NCI-H1092 treated with DMSO at 0.1 percent for 48 hours (cell line): ENCODE measurements at regions not wholly inside any gene's neighbourhood (a gene's known extent, or its start where the extent isn't known, plus 50 kb on each side); places are given as distances from the start of the nearest gene placed in this dataset.

Source experiments
- DNase-seq: peaks from one replicate; lab custom pipeline; 2025; lab: John Stamatoyannopoulos, UW

- no peak for DNase-seq
Measured at GRCh38 chr12:89919241-89919906, 210.7 kb upstream of the ATP2B1 start.

GRCh38 chr12:89918172-89918846 lies 209.7 kb upstream of the ATP2B1 start:
- DNase-seq, result no peak

DNA sequence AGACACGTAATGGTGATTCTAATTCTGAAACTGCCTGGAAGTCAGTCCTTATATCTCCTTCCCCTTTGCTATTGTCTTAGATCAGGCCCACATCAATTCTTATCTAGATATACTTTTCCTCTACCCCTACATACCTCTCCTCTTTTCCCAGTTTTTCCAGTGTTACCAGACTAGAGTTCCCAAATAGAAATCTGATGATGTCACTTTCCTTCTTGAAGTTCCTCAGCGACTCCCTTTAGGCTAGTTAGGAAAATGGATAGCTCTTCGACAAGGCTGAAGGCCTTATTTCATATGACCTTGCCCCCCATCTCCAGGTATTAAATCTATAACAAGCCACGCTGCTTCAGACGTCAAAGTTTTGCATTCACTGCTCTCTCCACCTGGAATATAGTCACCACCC lies 201.1 kb upstream of the ATP2B1 start:
- no peak for DNase-seq

DNA sequence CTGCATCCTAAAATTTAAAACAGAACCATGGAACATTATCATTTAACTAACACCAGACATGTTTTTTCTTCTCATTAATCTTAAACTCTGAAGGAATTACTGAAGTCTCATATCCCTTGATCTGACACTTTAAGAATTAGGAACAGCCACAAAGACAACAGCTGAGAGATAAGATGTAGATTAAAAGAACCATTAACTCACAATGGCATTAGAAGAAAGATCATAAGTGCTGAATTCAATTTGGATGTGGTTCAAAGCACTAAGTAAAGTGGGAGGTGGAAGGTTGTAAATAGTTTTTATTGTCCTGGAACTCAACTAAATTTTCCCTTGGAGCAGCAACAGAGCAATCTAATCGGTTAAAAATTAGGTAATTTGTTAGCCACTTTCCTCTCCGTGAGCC lies 199.0 kb upstream of the ATP2B1 start:
- no peak for DNase-seq

DNA sequence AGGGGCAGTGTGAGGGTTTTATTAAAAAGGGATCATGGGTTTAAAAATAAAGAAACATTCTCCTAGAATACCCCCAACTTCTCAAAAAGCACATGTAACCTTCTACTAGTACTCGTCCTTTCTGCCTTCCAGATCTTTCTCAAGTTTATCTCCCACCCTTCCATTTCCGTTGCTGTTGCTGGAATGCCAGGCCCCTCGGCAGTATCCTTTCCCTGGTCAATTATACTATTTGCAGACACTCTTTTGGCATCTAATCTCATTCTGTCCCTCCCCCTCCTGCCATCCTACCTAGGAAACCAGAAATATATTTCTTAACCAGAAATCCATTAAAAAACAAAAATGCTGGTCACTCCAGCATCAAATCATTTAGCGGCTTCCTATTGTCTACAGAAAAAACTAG lies 198.2 kb upstream of the ATP2B1 start:
- no peak for DNase-seq

- DNase-seq, result no peak
Measured at GRCh38 chr12:89906178-89906577, 197.5 kb upstream of the ATP2B1 start.

DNA sequence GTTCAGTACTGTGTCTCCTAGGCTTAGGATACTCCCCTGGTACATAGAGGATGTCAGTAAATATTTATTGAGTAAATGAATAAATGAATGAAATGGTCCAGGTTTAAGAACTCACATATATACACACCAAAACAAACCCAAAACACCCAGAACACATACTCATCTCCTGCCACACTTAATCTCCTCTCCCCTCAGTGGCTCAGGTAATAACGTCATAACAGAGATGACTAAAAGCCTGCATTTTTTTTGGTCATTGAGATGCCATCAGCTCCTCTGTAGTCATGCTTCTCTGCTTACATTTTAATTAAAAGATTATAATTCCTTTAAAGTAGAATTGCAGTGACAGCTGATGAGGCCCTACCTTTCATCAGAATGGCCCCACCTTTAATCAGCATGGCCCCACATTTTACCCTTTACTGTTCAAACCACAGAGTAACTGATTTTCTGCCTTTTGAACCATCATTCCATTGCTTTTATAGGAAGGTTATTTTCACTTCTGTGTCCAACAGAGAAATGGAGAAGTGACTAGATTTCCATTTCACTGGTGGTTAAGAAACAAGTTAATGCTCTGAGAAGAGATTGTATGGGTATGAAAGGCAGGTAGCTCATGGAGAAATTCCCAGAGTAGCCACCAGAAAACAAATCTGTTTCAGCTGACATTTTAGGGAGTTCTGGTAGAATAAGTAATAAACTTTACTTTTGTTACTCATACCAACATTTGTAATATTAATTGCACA lies 193.4 kb upstream of the ATP2B1 start:
- no peak for DNase-seq

DNA sequence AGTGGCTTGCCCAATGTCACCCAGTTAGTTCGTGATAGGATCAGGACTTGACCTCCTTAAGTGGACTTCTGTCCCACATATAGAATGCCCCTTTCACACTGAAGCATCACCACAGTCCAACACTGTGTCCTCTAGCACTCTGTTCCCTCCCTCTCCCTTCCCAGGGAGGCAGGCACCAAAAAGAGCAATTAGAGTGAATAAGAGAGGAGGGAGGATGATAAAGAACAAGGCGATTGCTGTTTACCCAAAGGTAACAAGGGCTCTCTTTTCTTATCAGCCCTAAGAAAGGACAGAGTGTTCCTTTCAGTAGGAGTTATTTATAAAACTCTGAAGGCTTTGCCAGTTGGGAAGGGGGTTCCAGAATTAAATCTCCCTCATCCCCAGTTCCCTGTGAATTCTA lies 192.7 kb upstream of the ATP2B1 start:
- DNase-seq, result no peak

- DNase-seq, result no peak
Measured at GRCh38 chr12:89899651-89900050, 191.0 kb upstream of the ATP2B1 start.

DNA sequence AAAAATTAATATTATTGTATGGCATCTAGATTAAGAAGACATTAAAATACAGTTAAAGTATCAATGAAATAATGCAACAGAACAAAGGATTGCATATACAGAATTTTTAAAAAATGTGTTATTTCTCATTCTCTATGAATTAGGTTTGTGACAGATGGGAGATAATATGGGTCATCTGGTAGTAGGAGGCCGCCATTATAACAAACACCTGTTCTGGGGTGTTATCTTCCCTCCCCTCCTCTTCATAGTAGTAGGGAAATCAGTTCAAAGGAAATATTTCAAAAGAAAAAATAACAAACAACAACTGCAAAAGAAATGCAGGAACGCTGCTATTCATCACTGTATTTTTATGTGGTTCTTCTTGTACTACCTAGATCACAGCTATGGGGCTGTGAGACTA lies 187.0 kb upstream of the ATP2B1 start:
- no peak for DNase-seq

- DNase-seq, result no peak
Measured at GRCh38 chr12:89895101-89895500, 186.5 kb upstream of the ATP2B1 start.

DNA sequence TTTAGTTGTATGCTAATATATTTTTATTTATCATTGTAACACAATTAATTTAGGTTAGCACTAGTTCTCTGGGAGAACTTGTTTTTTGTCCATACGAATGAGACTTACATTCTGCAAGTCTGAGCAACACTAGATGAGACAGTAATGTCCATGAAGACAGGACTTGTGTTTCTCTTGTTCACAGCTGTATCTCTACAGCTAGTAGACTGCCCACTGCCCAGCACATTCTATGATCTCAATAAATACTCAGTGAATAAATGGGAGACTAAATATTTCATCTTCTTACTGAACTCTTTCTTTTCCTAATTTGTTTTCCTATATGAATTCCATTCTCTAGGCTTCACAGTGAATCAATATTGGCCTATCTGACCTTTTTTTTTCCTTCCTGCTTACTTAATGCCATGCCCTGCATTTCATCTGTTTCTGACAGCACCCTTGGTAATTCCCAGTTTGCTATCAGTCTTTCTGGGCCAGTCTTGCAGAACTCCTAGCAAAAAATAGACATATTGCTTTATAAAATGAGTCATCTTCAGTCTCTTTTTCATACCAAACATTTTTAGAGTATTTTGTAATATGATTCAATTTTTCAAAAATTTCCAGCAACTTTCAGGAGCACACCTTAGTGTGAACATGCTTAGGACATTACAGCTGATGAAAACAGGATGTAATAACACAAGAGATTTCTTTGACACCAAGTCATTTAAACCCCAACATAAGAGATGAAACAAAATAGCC lies 185.5 kb upstream of the ATP2B1 start:
- DNase-seq, result no peak

DNA sequence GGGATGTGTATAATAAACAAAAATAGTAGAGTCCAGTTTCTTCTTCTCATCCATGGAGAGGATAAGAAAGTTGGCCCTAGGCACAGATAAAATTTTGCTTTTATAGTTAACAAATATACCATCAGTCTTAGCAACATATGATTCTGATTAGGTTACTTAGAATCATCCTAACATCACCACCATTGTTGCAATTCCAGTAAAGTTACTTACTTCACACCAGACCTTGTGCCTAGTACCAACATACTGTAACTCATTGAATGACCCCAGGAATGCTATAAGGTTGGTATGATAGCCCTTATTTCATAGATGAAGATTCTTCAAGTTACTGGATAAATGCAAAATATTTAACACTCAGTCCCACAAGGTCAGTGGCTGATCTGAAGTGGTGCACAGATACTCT lies 183.8 kb upstream of the ATP2B1 start:
- DNase-seq, result no peak

DNA sequence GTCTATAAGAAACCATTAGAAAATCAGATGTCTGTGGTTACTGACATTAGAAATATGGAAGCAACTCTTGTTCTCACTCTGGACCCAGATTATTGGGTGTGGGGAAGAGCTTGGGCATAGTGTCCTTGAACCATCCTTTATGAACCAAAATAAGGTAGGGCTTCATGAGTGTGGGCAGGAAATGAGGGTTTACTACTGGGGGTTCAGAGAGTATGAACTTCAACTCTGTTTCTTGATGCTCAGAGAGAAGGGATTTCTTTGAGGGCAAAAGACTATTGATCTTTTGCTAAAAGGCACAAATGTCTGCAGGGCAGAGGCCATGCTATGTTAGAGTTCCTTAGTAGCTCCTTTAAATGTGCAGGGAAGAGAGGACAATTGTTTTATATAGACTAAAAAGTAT lies 183.3 kb upstream of the ATP2B1 start:
- no peak for DNase-seq

GRCh38 chr12:89890161-89890560 lies 181.5 kb upstream of the ATP2B1 start:
- DNase-seq, result no peak

- DNase-seq, result no peak
Measured at GRCh38 chr12:89889062-89889461, 180.4 kb upstream of the ATP2B1 start.

DNA sequence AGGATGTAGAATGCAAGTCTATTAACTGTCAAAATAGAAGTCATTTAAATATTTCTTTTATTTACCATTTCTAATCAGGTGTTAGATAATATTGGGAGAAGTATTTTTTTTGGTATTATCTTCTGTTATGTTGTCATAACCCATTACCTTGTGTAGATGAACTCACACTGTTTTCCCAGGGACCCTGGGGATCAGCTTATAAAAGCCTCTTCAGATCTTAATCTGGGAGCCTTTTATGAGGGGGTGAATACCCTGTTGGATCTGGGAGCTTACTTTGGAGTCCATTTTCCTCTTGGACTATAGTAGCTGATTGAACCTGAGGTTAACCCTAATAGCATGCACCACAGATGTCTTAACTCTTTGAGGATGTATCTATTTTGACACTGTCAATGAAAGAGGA lies 176.3 kb upstream of the ATP2B1 start:
- DNase-seq, result peak; percentile 41

DNA sequence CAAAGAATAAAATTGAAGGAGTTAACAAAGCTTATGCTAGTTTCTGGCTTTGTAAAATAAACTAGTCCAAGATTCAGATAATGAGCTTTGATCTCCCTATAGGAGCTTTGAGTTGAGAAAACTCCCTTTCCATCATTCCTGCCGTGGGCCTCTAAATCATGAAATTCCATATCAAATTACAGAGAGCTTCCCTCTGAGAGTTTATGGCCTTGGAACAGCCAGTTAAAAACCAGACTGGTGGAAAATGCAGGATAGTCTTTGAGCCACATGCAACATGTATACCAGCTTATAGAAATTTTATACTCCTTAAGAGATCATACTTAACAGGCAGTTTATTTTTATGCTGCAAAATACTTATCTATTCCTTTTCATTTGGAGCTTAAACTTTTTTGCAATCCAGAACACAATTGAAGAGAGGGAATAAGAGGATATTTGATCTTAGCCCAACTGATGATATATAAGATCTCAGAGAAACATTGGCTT lies 175.8 kb upstream of the ATP2B1 start:
- peak; percentile 62 for DNase-seq

GRCh38 chr12:89883630-89884389 lies 175.2 kb upstream of the ATP2B1 start:
- peak; percentile 84 for DNase-seq

- DNase-seq, result no peak
Measured at GRCh38 chr12:89882792-89883191, 174.2 kb upstream of the ATP2B1 start.

DNA sequence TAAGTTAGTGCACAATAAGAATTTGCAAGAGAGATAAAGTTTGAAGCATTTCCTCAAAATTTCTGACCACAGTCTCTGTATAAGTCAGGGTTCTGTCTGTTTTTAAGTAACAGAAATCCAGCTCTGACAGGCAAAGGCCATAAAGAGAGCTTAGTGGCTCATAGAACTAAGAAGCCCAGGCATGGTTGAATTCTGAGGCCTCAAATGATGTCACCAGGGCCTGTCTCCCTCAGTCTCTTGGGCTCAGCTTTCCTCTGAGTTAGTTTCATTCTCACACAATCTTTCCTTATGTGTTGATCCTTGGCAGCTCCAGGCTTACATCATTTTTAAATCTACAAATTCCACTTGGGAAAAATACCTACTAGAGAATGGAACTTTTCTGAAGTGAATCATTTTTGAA lies 173.4 kb upstream of the ATP2B1 start:
- no peak for DNase-seq
